ENCODE measurements at regions not wholly inside any gene's neighbourhood (a gene's known extent, or its start where the extent isn't known, plus 50 kb on each side); places are given as distances from the start of the nearest gene placed in this dataset.
A peak's percentile ranks its signal among the peaks of the same experiment; 100 is the strongest.

- Histone ChIP-seq H2AFZ (ENCODE audit: low read length) (peak overlapping the region; percentile 55; the same call in 1 of the 2 replicates), H2BK120ac (replicated peaks; ENCODE audit: low read depth, low read length) (no peak overlapping the region), H2BK12ac (ENCODE audit: low read depth, low read length) (no peak overlapping the region), H3K36me3 (ENCODE audit: control insufficient read depth in 2 of 4, insufficient read depth in 4 of 4, low read length in 3 of 4) (no peaks in the 10 kb centered on the region), H3K4ac (replicated peaks; ENCODE audit: insufficient read length, low read depth, low read length) (no peak overlapping the region), H4K5ac (ENCODE audit: insufficient read length, low read depth, low read length) (no peak overlapping the region), H2BK15ac (ENCODE audit: low read length) (no peak overlapping the region), H3K23ac (ENCODE audit: insufficient read length) (no peak overlapping the region), H4K8ac (ENCODE audit: extremely low read depth, insufficient read depth, low read length) (no peak overlapping the region), H3K14ac (ENCODE audit: insufficient read length) (no peak overlapping the region), H2BK20ac (ENCODE audit: low read length) (no peak overlapping the region), H3K9me3 (ENCODE audit: insufficient read depth in 2 of 2, low read depth in 1 of 2, low read length in 1 of 2) (no peaks in the 10 kb centered on the region), H4K91ac (replicated peaks; ENCODE audit: insufficient read length, low read length) (no peak overlapping the region), H2BK5ac (ENCODE audit: low read depth, low read length) (no peak overlapping the region), H3K23me2 (ENCODE audit: low read depth, low read length) (peaks cover 7% of the 10 kb centered on the region; the same call in 1 of the 2 replicates), H2AK5ac (ENCODE audit: low read depth, low read length) (no peak overlapping the region), H3K9ac (replicated peaks in 1 of 4; ENCODE audit: extremely low read depth in 1 of 4, low read depth in 3 of 4, low read length in 3 of 4) (no peak overlapping the region), H4K20me1 (replicated peaks in 1 of 2; ENCODE audit: control insufficient read depth in 1 of 2, insufficient read depth in 2 of 2, low read length in 2 of 2) (no peaks in the 10 kb centered on the region), H3K4me2 (ENCODE audit: insufficient read depth in 1 of 2, low read depth in 2 of 2, low read length in 2 of 2) (peak overlapping the region; percentile 64 to 94), H3K18ac (ENCODE audit: extremely low read depth, low read length) (peak overlapping the region; percentile 4; the same call in 1 of the 2 replicates), H3K4me1 (replicated peaks in 1 of 4; ENCODE audit: control insufficient read depth in 3 of 4, insufficient read depth in 4 of 4, low read length in 3 of 4) (peaks cover 4 to 7% (median 6%) of the 10 kb centered on the region in 4 experiments; a peak in 6 of 7 replicates), H3K79me1 (ENCODE audit: low read depth, low read length) (no peaks in the 10 kb centered on the region), H3K56ac (replicated peaks; ENCODE audit: insufficient read length, low read depth, low read length) (no peak overlapping the region), H3K27ac (ENCODE audit: low read depth, low read length) (no peak overlapping the region), H3K79me2 (ENCODE audit: control insufficient read depth in 1 of 2, insufficient read depth in 2 of 2, low read length in 2 of 2) (no peaks in the 10 kb centered on the region), H3K4me3 (ENCODE audit: extremely low read depth in 1 of 4, insufficient read depth in 2 of 4, low read depth in 3 of 4, low read length in 4 of 4) (peak overlapping the region in 3 of 4 experiments; percentile 40 to 69 (median 53); a peak in 4 of 8 replicates), H3K27me3 (replicated peaks in 1 of 4; ENCODE audit: control insufficient read depth in 3 of 4, extremely low read depth in 1 of 4, insufficient read depth in 3 of 4, low read length in 3 of 4) (no peaks in the 10 kb centered on the region; a peak in 1 of 7 replicates)
- ChIA-PET POLR2A (ENCODE audit: partially characterized antibody) (interaction anchor here (0.9 to 1.7 kb wide), 3 partner anchors 18 to 294 kb away, joined by 3 read pairs; no protein-coding TSS in a partner anchor), CTCF (ENCODE audit: partially characterized antibody) (interaction anchor here (0.8 to 3.2 kb wide), 25 partner anchors 11 to 562 kb away, joined by 3 to 45 read pairs (median 4); partner anchors contain the start of gene ZSWIM6)
- DNase-seq (ENCODE audit: low read depth in 1 of 2, low spot score in 2 of 2), result no peak
- FAIRE-seq, result no peak
- WGBS, 2 experiments (ENCODE audit: extremely low coverage in 1 of 2, insufficient coverage in 1 of 2, insufficient read length in 1 of 2, insufficient replicate concordance in 2 of 2, low coverage in 1 of 2, low lambda C conversion rate in 2 of 2, missing lambda C conversion rate in 1 of 2), result 61% methylated on average over 3 of the region's 3 CpGs; no CpG with 5 or more reads in 1 of the 2 experiments
Observed at GRCh38 chr5:61624553-61625136, 292.6 kb downstream of the ZSWIM6 start.
